GM13977 (cell line): ENCODE measurements at regions not wholly inside any gene's neighbourhood (a gene's known extent, or its start where the extent isn't known, plus 50 kb on each side); places are given as distances from the start of the nearest gene placed in this dataset.

Source experiments
- DNase-seq: peaks from one replicate; pipeline ENCODE4 v3.0.0; 2012; ENCODE audit warnings: low spot score
- CTCF ChIP-seq: IDR thresholded peaks from 2 replicates; pipeline ENCODE4 v1.5.1; 2012; ENCODE audit warnings: mild to moderate bottlenecking, control low read depth; ENCODE audit not compliant: insufficient read depth; ENCODE audit errors: extremely low read depth, missing control alignments
- in situ Hi-C: fragments of 300-500 bp; cut with MboI; formaldehyde crosslinking; loops from one replicate; pipeline ENCODE4 v1.12.0; 2022; ENCODE audit warnings: low sequenced_read_pairs, low pct_unique_long_range_greater_than_20kb, mixed read lengths, inconsistent platforms; ENCODE audit not compliant: unreplicated experiment

GRCh38 chr17:71142333-71142732 is 973.0 kb downstream of the KCNJ2 start:
- no peak for DNase-seq
- no peak for TF ChIP-seq CTCF
- in situ Hi-C loops, result no loop called here

GRCh38 chr17:71145486-71145885 is 975.3 kb upstream of the SOX9 start:
- no peak for TF ChIP-seq CTCF
- DNase-seq, result no peak
- in situ Hi-C loops, result no loop called here

GRCh38 chr17:71147906-71148305 is 972.9 kb upstream of the SOX9 start:
- no peak for TF ChIP-seq CTCF
- DNase-seq, result no peak
- in situ Hi-C loops, result no loop called here

- in situ Hi-C loops, result no loop called here
- DNase-seq, result no peak
- TF ChIP-seq CTCF, result no peak
Measured at GRCh38 chr17:71149607-71150006, 971.2 kb upstream of the SOX9 start.

GRCh38 chr17:71157297-71157696 is 963.5 kb upstream of the SOX9 start:
- no peak for DNase-seq
- TF ChIP-seq CTCF, result no peak
- in situ Hi-C loops, result no loop called here

- in situ Hi-C loops, result no loop called here
- no peak for DNase-seq
- TF ChIP-seq CTCF, result no peak
Measured at GRCh38 chr17:71158437-71158836, 962.4 kb upstream of the SOX9 start.

- no peak for DNase-seq
- TF ChIP-seq CTCF, result no peak
- in situ Hi-C loops, result no loop called here
Measured at GRCh38 chr17:71163121-71163812, 957.6 kb upstream of the SOX9 start.
